Stimulated activated naive CD4-positive, alpha-beta T cell treated with Interleukin-2 at 50 U/mL for 16 hours (primary cell): ENCODE measurements at regions not wholly inside any gene's neighbourhood (a gene's known extent, or its start where the extent isn't known, plus 50 kb on each side); places are given as distances from the start of the nearest gene placed in this dataset.
"Not testable (repeated sequence)": the region's sequence is repeated elsewhere in the genome, so short reads cannot be mapped to it uniquely, and the experiment has no call there.

ENCODE experiments used
- DNase-seq: peaks from one replicate; lab custom pipeline; 2025; lab: John Stamatoyannopoulos, UW

- no peak for DNase-seq
Observed at GRCh38 chr10:131816941-131817700, 83.7 kb upstream of the PPP2R2D start.

GRCh38 chr10:131817866-131818509 is 82.8 kb upstream of the PPP2R2D start:
- DNase-seq: no peak

- DNase-seq: no peak
Observed at GRCh38 chr10:131818510-131819234, 82.1 kb upstream of the PPP2R2D start.

- DNase-seq: no peak
Observed at GRCh38 chr10:131819241-131820072, 81.4 kb upstream of the PPP2R2D start.

- no peak for DNase-seq
Observed at GRCh38 chr10:131820626-131821025, 80.2 kb upstream of the PPP2R2D start.

GRCh38 chr10:131821378-131822012 is 79.3 kb upstream of the PPP2R2D start:
- no peak for DNase-seq

- no peak for DNase-seq
Observed at GRCh38 chr10:131822013-131822691, 78.7 kb upstream of the PPP2R2D start.

GRCh38 chr10:131822692-131823245 is 78.0 kb upstream of the PPP2R2D start:
- no peak for DNase-seq

GRCh38 chr10:131823601-131824099 is 77.2 kb upstream of the PPP2R2D start:
- DNase-seq: not testable (repeated sequence)

- DNase-seq: no peak
Observed at GRCh38 chr10:131824371-131825149, 76.2 kb upstream of the PPP2R2D start.

GRCh38 chr10:131825150-131825848 is 75.5 kb upstream of the PPP2R2D start:
- no peak for DNase-seq

GRCh38 chr10:131825960-131826650 is 74.7 kb upstream of the PPP2R2D start:
- no peak for DNase-seq

GRCh38 chr10:131829156-131829930 is 71.5 kb upstream of the PPP2R2D start:
- DNase-seq: no peak

GRCh38 chr10:131830446-131831130 is 70.2 kb upstream of the PPP2R2D start:
- DNase-seq: no peak

GRCh38 chr10:131831561-131831960 is 69.2 kb upstream of the PPP2R2D start:
- DNase-seq: no peak

- DNase-seq: no peak
Observed at GRCh38 chr10:131832056-131832685, 68.6 kb upstream of the PPP2R2D start.

GRCh38 chr10:131833013-131833412 is 67.8 kb upstream of the PPP2R2D start:
- no peak for DNase-seq
